MCF 10A (cell line): ENCODE measurements at regions not wholly inside any gene's neighbourhood (a gene's known extent, or its start where the extent isn't known, plus 50 kb on each side); places are given as distances from the start of the nearest gene placed in this dataset.
A peak's percentile ranks its signal among the peaks of the same experiment; 100 is the strongest.

Experiments
- BruUV-seq: library from RNA; stranded (reverse); fragments of 400-500 nt; replicated peaks from 2 replicates; lab custom pipeline; 2021; lab: Mats Ljungman, UMichigan
- CTCF ChIA-PET: fragments of 300-600 bp; sonication (Branson Sonifier 250); formaldehyde crosslinking; extraction: SDS; loops from one replicate; lab custom pipeline; 2021; ENCODE audit warnings: antibody characterized with exemption, inconsistent platforms; lab: Yijun Ruan, JAX
- POLR2A ChIA-PET: fragments of 300-600, 350-650 bp; sonication (Branson Sonifier 250); formaldehyde crosslinking; extraction: SDS; loops from one replicate; lab custom pipeline; 2020; ENCODE audit warnings: antibody characterized with exemption, inconsistent platforms; lab: Yijun Ruan, JAX
- DNase-seq: peaks from one replicate; pipeline ENCODE4 v3.0.0-alpha.2; 2018; ENCODE audit not compliant: unreplicated experiment
- H3K27ac Mint-ChIP-seq: one replicate; pipeline ENCODE4 v1.8.0; 2022; ENCODE audit warnings: mild to moderate bottlenecking, low read depth, mixed read lengths; ENCODE audit not compliant: unreplicated experiment
- H3K27me3 Mint-ChIP-seq: one replicate; pipeline ENCODE4 v1.8.0; 2022; ENCODE audit warnings: mixed read lengths; ENCODE audit not compliant: insufficient read depth, unreplicated experiment
- H3K36me3 Mint-ChIP-seq: one replicate; pipeline ENCODE4 v1.8.0; 2022; ENCODE audit warnings: mild to moderate bottlenecking, moderate library complexity, mixed read lengths; ENCODE audit not compliant: insufficient read depth, unreplicated experiment
- H3K4me1 Mint-ChIP-seq: one replicate; pipeline ENCODE4 v1.8.0; 2022; ENCODE audit warnings: mixed read lengths; ENCODE audit not compliant: insufficient read depth, unreplicated experiment
- H3K4me3 Mint-ChIP-seq: one replicate; pipeline ENCODE4 v1.8.0; 2022; ENCODE audit warnings: mild to moderate bottlenecking, moderate library complexity, mixed read lengths; ENCODE audit not compliant: unreplicated experiment
- H3K9me3 Mint-ChIP-seq: one replicate; pipeline ENCODE4 v1.8.0; 2022; ENCODE audit warnings: mixed read lengths; ENCODE audit not compliant: unreplicated experiment
- CTCF ChIP-seq: fragments of 200-600 bp; IDR thresholded peaks from one replicate; pipeline ENCODE4 v1.8.0; 2022; ENCODE audit warnings: antibody characterized with exemption, mild to moderate bottlenecking; ENCODE audit not compliant: unreplicated experiment
- intact Hi-C: fragments of 100-400 bp; cut with micrococcal nuclease; formaldehyde crosslinking; loops from 2 replicates; pipeline ENCODE4 v1.14.1; 2022

- H3K27ac Mint-ChIP-seq, result no peak overlapping the region
- no peak for DNase-seq
- no peak for TF ChIP-seq CTCF
- H3K9me3 Mint-ChIP-seq, result no peaks in the 10 kb centered on the region
- no peaks in the 10 kb centered on the region for H3K4me1 Mint-ChIP-seq
- H3K4me3 Mint-ChIP-seq, result no peak overlapping the region
- no peaks in the 10 kb centered on the region for H3K36me3 Mint-ChIP-seq
- intact Hi-C loops, result no loop called here
- H3K27me3 Mint-ChIP-seq, result no peaks in the 10 kb centered on the region
- ChIA-PET CTCF (interaction anchor here (0.6 to 0.8 kb wide), 4 partner anchors 19 to 190 kb away, joined by 3 read pairs; no protein-coding TSS in a partner anchor), POLR2A (no interaction called here)
- no TSS peak for BruUV-seq
Observed at GRCh38 chr5:121008041-121008440, 543.9 kb downstream of the PRR16 start.

GRCh38 chr5:121009058-121009457 lies 545.0 kb downstream of the PRR16 start:
- POLR2A ChIA-PET, result no interaction called here
- BruUV-seq, result no TSS peak
- DNase-seq, result no peak
- CTCF ChIA-PET, result interaction anchor here (0.6 to 0.8 kb wide), 4 partner anchors 44 to 1183 kb away, joined by 3 read pairs; no protein-coding TSS in a partner anchor
- Mint-ChIP-seq H3K9me3 (no peaks in the 10 kb centered on the region), H3K27me3 (no peaks in the 10 kb centered on the region), H3K4me3 (no peak overlapping the region), H3K36me3 (no peaks in the 10 kb centered on the region), H3K27ac (no peak overlapping the region), H3K4me1 (no peaks in the 10 kb centered on the region)
- no peak for TF ChIP-seq CTCF
- intact Hi-C loops, result no loop called here

GRCh38 chr5:121018004-121018403 lies 553.9 kb downstream of the PRR16 start:
- intact Hi-C loops, result no loop called here
- no peaks in the 10 kb centered on the region for H3K27me3 Mint-ChIP-seq
- no peaks in the 10 kb centered on the region for H3K9me3 Mint-ChIP-seq
- no TSS peak for BruUV-seq
- no peaks in the 10 kb centered on the region for H3K36me3 Mint-ChIP-seq
- H3K27ac Mint-ChIP-seq, result no peak overlapping the region
- H3K4me3 Mint-ChIP-seq, result no peak overlapping the region
- DNase-seq, result no peak
- CTCF ChIA-PET, result interaction anchor here (0.6 to 0.7 kb wide), 2 partner anchors 46 to 362 kb away, joined by 3 read pairs; no protein-coding TSS in a partner anchor
- no peak for TF ChIP-seq CTCF
- POLR2A ChIA-PET, result interaction anchor here (0.7 kb wide), 1 partner anchor 10 kb away, joined by 3 read pairs; no protein-coding TSS in a partner anchor
- no peaks in the 10 kb centered on the region for H3K4me1 Mint-ChIP-seq

GRCh38 chr5:121019106-121019505 lies 555.0 kb downstream of the PRR16 start:
- no peaks in the 10 kb centered on the region for H3K4me1 Mint-ChIP-seq
- no peaks in the 10 kb centered on the region for H3K27me3 Mint-ChIP-seq
- DNase-seq, result peak; percentile 19
- H3K9me3 Mint-ChIP-seq, result no peaks in the 10 kb centered on the region
- intact Hi-C loops, result no loop called here
- no peak overlapping the region for H3K27ac Mint-ChIP-seq
- no peak for TF ChIP-seq CTCF
- ChIA-PET POLR2A (no interaction called here), CTCF (interaction anchor here (0.6 to 0.9 kb wide), 4 partner anchors 22 to 877 kb away, joined by 3 to 4 read pairs (median 3); no protein-coding TSS in a partner anchor)
- no peak overlapping the region for H3K4me3 Mint-ChIP-seq
- no TSS peak for BruUV-seq
- H3K36me3 Mint-ChIP-seq, result no peaks in the 10 kb centered on the region
